NCI-H345 (cell line): ENCODE measurements at regions not wholly inside any gene's neighbourhood (a gene's known extent, or its start where the extent isn't known, plus 50 kb on each side); places are given as distances from the start of the nearest gene placed in this dataset.

ENCODE experiments used
- DNase-seq: peaks from one replicate; lab custom pipeline; 2025; lab: John Stamatoyannopoulos, UW

DNA sequence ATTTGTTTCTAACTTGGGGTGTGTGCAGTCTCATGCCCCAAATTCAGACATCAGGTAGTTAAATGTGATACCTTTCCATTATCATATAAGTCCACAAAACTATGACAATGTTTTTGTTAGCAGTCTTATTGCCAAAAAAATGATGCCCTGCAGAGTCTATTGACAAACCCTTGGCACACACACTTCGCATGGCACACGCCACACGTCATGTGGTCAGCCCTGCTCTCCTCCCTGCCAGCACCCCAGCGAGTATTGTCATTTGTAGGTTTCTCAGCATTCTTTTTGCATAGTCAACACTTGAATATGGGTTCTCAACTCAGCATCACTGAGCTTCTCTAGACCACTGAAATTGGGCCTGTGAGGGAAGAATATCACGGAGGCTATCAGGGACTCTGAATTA, 356.0 kb downstream of the INHBA start:
- no peak for DNase-seq

DNA sequence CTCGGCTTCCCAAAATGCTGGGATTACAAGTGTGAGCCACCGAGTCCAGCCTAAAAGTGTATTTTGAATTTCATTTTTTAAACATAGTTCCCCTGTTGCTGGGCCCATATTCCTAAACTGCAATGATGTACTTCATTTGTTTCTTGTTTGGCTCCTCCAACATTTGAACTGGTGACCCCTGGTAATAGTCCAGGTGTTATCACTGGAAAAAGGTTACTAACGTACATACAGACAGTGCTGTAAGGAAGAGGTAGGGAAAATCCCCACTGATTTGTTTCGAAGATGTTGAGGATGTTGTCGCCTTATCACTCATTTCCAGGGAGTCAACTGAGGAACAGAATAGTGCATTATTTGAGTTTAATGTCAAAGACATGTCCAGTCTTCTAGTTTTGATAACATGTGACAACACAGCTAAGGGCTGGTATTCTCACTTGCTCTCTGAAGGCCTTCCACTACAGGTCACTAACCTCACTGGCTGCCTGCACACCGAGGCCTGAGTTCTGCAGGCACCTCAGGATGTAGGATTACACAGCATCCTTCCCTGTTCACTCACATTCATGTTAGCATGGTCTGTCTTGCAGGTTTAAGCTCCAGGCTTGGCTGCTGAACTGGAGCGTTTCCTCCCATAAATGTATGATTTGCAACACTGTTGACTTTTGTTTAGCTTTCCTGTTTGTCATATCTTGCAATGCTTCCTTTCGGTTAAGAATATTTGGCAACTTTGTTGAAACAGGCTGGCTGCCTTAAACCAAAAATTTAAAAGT, 362.8 kb downstream of the INHBA start:
- no peak for DNase-seq

DNA sequence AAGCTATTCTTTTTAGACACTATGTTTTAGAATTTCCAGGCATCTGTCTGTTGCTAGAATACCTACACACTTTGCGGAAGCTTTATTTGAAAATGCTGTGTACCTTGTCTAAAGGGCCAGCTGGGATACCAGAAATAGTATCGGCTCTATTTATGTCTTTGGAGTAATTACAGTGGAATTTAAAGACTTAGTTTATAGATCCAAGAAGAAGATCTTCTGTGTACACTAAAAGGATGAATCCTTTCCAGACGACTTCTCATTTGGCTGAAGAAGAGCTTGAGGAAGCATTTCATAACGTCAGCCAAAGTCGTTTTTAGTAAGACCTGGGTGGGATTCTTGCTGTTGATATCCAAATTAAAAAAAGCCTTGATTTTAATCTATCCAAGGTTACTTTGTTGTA, 365.9 kb downstream of the INHBA start:
- no peak for DNase-seq

DNA sequence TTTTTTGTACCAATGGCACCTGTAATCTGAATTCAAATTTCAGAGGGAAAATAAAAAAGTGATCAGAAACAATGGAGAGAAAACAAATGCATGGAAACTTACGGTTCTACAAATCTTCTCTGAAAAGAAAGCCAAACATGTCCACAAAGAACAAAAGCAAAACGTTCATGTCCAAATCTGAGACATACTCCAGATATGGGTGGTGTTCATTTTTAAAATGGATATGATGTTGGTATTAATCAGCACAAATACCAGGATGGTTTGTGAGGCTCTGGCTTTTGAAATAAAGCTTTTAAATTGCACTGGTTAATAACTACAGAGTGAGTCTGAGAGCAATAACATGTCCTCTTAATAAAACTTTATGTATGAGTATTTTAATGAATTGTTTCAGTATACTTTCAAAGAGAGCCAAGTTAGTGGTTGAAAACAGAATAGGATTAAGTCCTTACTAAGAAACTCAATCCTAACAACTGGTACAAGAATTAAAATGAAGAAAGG, 366.4 kb downstream of the INHBA start:
- no peak for DNase-seq

DNA sequence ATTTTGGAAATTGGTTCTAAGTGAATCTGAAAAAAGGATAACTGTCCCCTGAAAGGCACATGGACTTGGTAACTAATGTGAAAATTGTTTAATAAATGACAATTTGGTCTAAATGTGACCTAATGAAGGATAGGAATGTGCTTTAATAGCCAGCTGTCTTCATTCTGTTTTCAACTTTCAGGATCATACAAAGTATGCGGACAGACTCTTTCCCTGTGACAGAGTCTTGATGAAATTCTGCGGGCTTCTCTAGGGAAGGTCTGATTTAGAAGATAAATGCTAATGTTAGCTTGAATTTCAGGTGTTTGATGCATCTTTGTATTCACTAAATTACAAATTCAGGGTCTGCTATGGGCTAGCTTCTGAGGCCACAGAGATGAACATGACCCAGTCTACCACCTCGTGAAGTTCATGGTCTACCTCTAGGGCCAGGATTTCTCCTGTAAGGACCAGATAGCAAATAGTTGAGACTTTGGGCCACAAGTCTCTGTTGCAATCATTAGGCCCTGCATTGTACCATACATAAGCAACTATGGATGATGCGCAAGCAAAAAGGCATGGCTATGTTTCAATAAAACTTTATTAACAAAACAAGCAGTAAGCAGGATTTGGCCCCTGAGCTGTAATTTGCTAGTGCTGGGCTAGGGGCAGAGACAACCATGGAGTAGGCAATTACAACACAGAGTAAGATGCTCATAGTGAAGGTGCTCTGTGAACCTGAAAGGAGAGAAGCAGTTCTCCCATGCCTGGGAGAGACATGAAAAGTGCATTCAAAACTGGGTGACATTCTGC, 368.6 kb downstream of the INHBA start:
- DNase-seq, result no peak

DNA sequence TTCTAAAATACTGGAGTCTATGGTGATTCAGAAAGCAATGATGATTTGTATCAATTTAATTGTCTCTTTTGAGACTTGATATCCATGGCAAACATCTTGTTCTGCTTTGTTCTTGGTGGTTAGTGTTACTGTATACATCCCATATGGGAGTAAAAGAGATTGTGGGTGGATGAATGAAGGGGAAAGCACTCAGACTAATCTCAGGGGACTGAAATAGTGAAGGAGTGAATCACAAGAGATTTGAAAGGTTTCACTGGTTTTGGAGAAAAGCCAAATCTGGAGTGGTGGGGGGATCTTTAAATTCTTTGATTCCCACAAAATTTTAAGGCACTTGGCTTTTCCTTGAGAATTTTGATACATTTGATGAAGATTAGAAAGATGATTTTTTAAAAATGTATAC, 369.4 kb downstream of the INHBA start:
- no peak for DNase-seq

DNA sequence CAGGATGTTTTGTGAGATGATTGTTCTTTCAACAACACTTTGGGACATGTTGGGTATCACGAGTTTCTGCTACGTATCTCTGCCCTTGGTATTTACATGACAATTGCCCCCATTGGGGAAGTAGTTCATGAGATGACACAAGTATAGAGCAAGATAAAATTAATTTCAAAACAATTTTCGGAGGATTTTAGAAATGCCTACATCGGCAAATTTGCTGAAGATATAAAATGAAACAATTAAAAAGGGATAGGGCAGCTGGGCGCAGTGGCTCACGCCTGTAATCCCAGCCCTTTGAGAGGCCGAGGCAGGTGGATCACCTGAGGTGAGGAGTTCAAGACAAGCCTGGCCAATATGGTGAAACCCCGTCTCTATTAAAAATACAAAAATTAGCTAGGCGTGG, 371.7 kb downstream of the INHBA start:
- no peak for DNase-seq

DNA sequence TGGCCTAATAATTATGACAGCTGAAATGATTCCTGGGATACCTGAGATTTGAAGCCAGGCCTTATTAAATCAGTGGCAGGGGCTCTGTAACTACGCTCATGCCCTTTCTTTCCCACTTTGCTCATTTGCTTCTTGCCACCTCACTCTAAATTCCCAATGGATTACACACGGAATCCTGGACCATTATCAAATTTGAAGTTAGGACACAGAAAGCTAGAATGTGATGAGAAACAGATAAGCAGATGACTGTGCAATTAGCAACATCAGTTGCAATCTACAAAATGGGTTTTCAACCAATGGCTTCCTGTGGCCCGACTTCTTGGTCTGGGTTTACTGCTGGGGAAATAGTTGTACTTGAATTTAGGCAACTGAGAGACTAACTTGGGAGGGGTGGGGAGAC, 374.3 kb downstream of the INHBA start:
- DNase-seq, result no peak

DNA sequence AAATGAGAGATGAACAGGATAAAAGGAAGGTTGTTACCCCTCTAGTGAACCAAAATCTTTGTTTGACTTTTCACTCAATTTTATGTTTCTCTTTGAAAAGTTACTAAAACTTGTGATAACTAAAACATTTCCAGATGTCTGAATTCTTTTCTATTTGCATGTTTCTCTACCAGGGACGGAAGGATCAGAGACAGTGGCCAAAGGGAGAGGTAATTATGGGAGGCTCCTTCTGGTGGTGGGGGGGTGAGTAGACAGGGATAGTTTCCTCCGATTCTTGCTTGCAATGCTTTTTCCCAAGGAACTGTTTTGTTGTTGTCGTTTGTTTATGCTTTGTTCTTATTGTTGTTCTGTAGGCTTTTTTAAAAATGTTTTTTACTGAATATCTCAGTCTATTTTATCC, 374.8 kb downstream of the INHBA start:
- no peak for DNase-seq

DNA sequence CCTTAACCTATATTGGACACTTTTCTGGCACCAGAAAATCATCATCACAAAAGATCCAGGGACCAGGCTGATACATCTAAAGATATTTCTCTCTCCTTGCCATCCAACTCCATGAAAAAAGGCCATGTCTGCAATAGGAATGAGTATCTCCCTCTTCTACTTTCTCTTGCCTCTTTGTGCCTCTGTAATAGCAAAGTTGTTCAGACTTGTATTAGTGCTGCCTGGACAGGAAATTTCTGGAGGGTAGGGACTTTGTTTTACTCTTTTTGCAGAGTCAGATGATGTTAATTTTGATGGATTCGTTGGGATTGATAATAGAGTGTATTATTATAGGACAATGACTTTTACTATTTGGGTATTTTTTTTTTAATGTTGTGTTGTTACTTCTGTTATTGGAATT, 376.3 kb downstream of the INHBA start:
- DNase-seq, result no peak

DNA sequence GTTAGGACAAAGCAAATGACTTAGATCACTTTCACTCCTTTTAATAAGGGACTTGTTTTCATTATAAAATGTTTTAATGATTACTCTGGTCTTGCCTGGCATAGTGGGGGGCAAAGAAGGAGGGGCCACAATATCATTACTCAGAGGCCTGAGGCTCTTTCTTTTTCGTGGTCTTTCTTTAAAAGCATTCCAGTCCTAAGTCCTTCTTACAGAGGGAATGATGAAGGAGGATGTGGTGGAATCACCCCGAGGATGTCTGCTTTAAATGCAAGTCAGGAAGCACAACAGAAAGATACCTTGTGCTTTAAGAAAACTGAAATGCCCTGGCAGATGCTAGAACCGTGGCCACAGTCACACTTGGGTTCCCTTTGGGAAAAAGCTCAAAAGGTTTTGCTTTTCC, 379.1 kb downstream of the INHBA start:
- DNase-seq, result no peak

DNA sequence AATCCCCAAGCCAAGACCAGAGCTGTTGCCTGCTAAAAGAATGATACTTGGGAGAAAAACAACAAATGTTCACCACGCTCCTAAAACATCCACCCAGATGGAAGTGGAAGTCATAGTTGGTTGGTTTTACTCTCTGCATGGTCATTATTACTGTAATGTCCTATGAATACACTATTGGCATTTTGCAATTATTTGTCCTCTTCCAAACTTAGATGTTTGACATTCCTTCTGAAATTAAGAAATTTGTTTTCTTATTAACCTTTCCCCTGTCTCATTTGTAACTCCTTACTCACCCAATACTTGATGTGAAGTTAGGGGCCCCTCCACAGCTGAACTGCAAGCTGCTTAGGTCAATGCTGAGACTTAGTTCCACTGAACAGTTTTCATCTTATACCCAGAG, 383.3 kb downstream of the INHBA start:
- no peak for DNase-seq

DNA sequence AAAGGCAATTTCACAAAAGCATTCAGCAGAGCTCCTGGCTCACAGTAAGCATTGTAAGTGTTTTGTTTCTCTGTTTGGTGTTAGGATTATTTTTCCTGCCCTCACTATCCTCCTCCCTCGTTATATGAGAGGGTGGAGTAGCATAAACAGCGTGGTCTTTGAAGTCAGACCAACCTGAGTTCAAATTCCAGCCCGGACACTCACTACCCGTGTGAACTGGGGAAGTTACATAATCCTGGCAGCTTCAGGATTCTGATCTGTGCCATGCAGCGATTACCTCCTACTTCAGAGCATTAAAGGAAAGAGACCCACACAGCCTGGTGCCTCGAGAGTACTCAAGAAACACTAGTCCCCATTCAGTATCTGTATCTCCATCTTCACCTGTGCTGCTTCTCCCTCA, 386.5 kb downstream of the INHBA start:
- DNase-seq, result no peak

DNA sequence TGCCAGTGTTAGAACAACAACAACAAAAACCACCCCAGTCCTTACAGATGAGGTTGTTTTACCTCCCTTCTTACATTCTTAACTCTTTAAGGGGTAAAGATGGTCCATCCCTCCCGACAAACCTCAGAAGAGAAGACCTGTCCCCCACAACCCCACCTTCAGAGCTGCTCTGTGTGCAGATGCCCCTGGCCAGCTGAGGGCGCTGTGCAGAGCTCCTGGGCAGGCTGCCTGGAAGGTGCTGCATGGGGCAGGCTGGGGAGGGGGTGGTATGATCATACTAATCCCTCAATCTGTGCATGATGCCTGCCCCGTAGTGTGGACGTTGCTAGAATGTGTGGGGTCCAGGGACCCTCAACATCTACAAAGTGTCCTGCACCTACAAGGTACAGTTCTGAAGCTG, 387.1 kb downstream of the INHBA start:
- DNase-seq, result no peak

DNA sequence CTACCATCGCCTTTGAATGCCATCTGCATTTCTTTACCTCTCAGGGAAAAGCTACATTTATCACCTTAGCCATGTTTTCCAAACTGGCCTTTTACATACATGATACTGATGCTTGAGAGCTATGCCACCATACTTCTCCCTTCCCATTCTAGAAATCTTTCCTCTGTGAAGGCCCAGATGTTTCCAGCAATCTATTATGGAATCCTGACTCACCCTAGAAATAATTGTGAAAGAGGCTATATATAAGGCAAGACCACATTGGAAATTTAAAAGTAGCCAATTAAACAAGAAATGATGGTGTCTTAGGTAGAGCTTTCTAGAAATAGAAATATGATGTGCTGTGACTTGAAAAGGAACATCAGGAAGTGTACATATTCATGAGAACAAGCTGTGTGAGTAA, 389.7 kb downstream of the INHBA start:
- DNase-seq, result no peak

DNA sequence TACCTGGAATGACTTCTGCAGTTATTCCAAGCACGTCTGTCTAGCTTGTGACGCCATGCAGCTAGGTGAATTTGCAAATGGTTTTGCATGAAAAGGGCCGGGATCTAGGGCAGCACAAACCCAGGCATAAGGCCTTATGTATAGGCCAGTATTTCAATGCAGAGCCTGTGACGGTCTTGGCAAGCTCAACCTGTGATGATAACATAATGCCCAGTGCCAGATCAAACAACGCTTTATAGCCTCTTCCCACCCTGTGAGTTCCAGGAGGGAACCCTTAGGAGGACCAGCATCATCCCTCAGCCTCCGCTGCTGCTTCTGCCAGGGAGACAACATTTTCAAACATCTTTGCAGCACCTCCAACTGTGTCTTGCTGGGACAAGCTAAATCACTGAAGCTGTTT, 390.7 kb downstream of the INHBA start:
- no peak for DNase-seq

DNA sequence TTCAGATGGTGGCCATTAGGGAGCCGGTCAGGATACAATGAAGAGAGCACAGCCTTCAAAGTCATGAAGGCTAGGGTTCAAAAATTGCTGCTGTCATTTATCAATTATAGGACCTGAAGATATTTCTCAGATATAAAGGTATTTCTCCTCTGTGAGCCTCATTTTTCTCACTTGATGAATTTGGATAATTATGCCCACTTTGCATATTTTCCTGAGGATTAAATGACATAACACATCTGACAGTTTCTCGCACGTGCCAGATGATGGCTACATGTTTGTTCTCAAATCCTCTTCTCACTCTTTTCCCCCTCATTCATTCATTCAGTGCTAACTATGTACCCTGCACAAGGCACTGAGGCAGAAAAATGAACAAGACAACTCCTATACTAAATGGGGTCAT, 391.6 kb downstream of the INHBA start:
- no peak for DNase-seq

DNA sequence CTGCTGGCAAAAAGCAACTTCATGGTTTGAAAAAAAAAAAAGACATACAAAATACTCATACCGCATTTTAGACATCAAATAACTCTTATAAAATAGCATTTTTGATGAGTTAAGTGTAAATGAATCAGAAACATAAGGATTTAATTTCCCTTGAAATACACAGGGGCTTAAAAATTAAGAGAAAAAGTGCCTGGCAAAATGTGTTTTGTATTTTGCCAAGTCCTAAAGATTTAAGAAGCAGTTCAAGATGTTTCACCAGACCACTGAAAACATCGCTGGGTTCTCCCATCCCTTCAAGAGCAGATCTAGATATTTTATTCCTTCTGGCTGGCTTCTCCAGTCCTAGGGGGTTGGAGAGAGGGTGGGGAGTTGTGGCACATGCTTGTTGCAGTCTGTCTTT, 396.4 kb downstream of the INHBA start:
- DNase-seq, result no peak

DNA sequence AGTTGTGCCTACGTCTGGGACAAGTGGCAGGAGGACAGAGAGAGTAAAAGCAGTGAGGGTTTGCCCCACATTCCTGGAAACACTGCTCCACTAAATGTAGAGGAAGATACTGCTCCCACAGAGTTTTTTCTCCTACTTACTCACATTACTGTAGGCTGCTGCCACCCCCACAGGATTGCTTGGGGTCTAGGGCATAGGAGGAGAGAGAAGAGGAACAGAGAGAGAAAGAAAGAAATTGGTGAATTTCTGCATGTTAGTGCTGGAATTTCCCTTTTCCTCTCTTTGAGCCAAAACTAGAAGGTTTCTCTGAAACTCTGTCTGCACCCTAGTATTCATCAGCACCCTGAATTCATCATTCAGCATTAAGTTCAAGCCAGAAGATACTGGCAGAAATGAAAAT, 397.9 kb downstream of the INHBA start:
- no peak for DNase-seq

DNA sequence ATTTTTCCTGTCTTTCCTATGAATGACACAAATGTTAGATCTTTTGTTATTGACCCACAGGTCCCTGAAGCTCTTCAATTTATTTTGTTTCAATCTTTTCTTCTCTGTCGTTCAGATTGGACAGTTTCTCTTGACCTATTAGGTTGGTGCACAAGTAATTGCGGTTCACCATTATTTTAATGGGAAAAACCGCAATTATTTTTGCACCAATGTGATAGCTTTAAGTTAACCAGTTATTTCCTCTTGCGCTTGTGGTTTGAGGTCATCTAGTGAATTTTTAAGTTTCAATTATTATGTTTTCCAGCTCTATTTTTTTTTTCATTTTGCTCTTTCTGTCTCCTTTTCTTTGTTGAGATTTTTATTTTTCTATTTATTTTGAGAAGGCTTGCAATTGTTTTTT, 399.2 kb downstream of the INHBA start:
- no peak for DNase-seq

DNA sequence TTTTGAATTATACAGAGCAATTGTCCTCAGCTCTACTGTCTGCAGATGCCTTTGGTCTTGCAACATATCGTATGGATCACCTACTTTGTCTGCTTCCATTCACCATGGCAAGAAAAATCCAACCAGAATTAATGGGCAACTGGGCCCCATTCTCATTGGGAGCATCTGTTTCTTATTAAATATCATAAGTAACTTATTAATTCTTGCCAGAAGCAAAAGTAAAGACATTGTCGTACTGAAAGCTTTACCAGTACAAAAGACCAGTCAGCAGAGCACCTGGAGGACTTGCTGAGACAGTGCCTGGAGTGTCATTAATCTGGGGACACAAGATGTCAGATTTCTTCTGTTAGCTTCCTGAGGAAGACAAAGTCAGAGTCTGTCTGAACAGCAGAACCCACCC, 404.5 kb downstream of the INHBA start:
- DNase-seq, result no peak

DNA sequence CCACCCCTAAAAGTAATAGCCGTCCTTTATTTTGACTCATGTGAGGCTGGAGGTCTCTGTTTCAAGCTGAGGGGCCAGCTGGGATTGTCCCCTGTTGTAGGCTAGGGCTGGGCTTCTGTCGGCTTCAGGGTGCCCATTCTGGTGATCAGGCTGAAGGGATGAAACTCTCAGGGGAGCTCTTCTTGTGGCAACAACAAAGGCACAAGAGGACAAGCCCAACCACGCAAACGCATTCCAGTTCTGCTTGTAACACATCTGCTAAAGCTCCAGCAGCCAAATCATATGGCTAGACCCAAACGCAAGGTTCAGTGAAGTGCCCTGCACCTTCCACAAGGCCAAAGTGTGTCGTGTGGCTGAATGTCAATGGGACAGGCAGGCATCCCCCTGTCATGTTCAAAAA, 405.7 kb downstream of the INHBA start:
- DNase-seq, result no peak

DNA sequence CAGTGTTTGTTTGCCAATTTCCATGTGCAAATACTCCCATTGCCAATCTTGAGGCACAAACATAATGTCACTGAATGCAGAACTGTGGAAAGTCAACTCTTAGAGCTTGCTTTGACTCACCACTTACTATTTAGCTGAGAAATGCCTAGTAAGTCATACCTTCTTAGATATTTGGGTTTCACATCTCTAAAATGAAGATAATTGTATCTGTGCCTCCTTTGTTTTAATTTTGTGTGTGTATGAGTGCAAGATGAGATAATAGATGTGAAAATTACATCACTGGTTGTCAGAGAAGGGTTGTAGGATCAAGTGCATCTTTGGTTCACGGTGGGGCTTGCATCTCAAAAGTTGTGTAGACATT, 407.5 kb downstream of the INHBA start:
- no peak for DNase-seq
